GM12878 (cell line): ENCODE measurements at regions not wholly inside any gene's neighbourhood (a gene's known extent, or its start where the extent isn't known, plus 50 kb on each side); places are given as distances from the start of the nearest gene placed in this dataset.

ENCODE experiments used
- ATAC-seq: fragments of 200-7000 bp; cut with Tn5 transposase; 3 replicates; pipeline ENCODE4 v1.9.1; 2020; ENCODE audit warnings: mild to moderate bottlenecking, moderate library complexity
- BruUV-seq: library from RNA; stranded (reverse); fragments of 400-500 nt; replicated peaks from 2 replicates; lab custom pipeline; 2021; lab: Mats Ljungman, UMichigan
- CTCF ChIA-PET: fragments of 300-600 bp; sonication (Branson Sonifier 250); formaldehyde crosslinking; extraction: SDS; loops from one replicate; lab custom pipeline; 2021; ENCODE audit warnings: inconsistent platforms; lab: Yijun Ruan, JAX
- POLR2A ChIA-PET: fragments of 350-600 bp; formaldehyde crosslinking; extraction: SDS; loops from one replicate; lab custom pipeline; 2021; ENCODE audit warnings: inconsistent platforms; lab: Charles Lee
- RAD21 ChIA-PET: fragments of 300-600 bp; sonication (Branson Sonifier 250); formaldehyde crosslinking; loops from one replicate; lab custom pipeline; 2023; ENCODE audit warnings: antibody characterized with exemption; ENCODE audit not compliant: unreplicated experiment; lab: Charles Lee
- SMC1A ChIA-PET: fragments of 300-600 bp; sonication (Branson Sonifier 250); formaldehyde crosslinking; loops from one replicate; lab custom pipeline; 2023; ENCODE audit not compliant: unreplicated experiment, uncharacterized antibody; lab: Charles Lee
- DNase-seq: peaks from one replicate; pipeline ENCODE4 v3.0.0-alpha.2; 2011; ENCODE audit warnings: low read depth, low spot score
- FAIRE-seq: peaks from 3 replicates; lab custom pipeline; 2011; peaks lifted over from hg19 to GRCh38; lab: Jason Lieb, UNC
- H2AFZ ChIP-seq: 2 replicates; pipeline ENCODE4 v1.6.0; 2011; ENCODE audit warnings: low read depth, low read length, control low read depth; ENCODE audit not compliant: control insufficient read depth
- H3K27ac ChIP-seq: 2 replicates; pipeline ENCODE4 v1.5.1; 2011; ENCODE audit warnings: control low read depth; ENCODE audit not compliant: control insufficient read depth, insufficient read depth
- H3K27me3 ChIP-seq, 2 experiments: replicated peaks in 1 of 2; 2 replicates each; pipeline versions ENCODE4 v1.6.0 to v1.6.1; 2011; ENCODE audit warnings: low read length in 1 of 2; ENCODE audit not compliant: control insufficient read depth in 2 of 2, insufficient read depth in 2 of 2
- H3K36me3 ChIP-seq, 2 experiments: 2 replicates each; pipeline ENCODE4 v1.5.1; 2011; ENCODE audit warnings: low read length in 1 of 2; ENCODE audit not compliant: control insufficient read depth in 2 of 2, insufficient read depth in 2 of 2
- H3K4me1 ChIP-seq: 2 replicates; pipeline ENCODE4 v1.6.1; 2011; ENCODE audit warnings: mild to moderate bottlenecking, low read length, moderate library complexity, mixed read lengths; ENCODE audit not compliant: control insufficient read depth, insufficient read depth
- H3K4me2 ChIP-seq: 2 replicates; pipeline ENCODE4 v1.6.0; 2011; ENCODE audit warnings: control low read depth; ENCODE audit not compliant: control insufficient read depth, insufficient read depth
- H3K4me3 ChIP-seq: fragments of 200-600 bp; sonication (generic); 2 replicates; pipeline ENCODE4 v1.5.1; 2016
- H3K79me2 ChIP-seq: 2 replicates; pipeline ENCODE4 v1.6.0; 2011; ENCODE audit warnings: low read length; ENCODE audit not compliant: control insufficient read depth, insufficient read depth
- H3K9ac ChIP-seq: 2 replicates; pipeline ENCODE4 v1.8.0; 2011; ENCODE audit warnings: low read length, control low read depth, mixed read lengths; ENCODE audit not compliant: control insufficient read depth, insufficient read depth
- H3K9me3 ChIP-seq: replicated peaks from 3 replicates; pipeline ENCODE4 v1.5.1; 2011; ENCODE audit warnings: mild to moderate bottlenecking, low read length; ENCODE audit not compliant: control insufficient read depth, insufficient read depth
- H4K20me1 ChIP-seq: 2 replicates; pipeline ENCODE4 v1.6.0; 2011; ENCODE audit not compliant: control insufficient read depth, insufficient read depth
- ASH2L ChIP-seq: fragments of 300-600, 200-600 bp; sonication (generic); IDR thresholded peaks from 2 replicates; pipeline ENCODE4 v1.6.1; 2017; ENCODE audit warnings: low read depth, mild to moderate bottlenecking, borderline replicate concordance
- BHLHE40 ChIP-seq, 2 experiments: fragments of 450-650 bp in 1 of 2; IDR thresholded peaks; 2 replicates each; pipeline ENCODE4 v1.6.1; 2011 to 2017; ENCODE audit warnings: low read depth in 2 of 2, borderline replicate concordance in 1 of 2, improper control_type of control experiment in 1 of 2, low read length in 1 of 2, mild to moderate bottlenecking in 1 of 2
- FOS ChIP-seq: IDR thresholded peaks from 3 replicates; pipeline ENCODE4 v1.6.1; 2011; ENCODE audit warnings: borderline replicate concordance; ENCODE audit not compliant: insufficient read length; ENCODE audit errors: extremely low read depth
- IRF4 ChIP-seq: IDR thresholded peaks from 2 replicates; pipeline ENCODE4 v1.6.1; 2011; ENCODE audit warnings: low read depth, low read length
- JUNB ChIP-seq: IDR thresholded peaks from 2 replicates; pipeline ENCODE4 v1.6.1; 2016; ENCODE audit warnings: antibody characterized with exemption, mild to moderate bottlenecking
- NR2F1 ChIP-seq: fragments of 450-650 bp; conservative IDR thresholded peaks from 2 replicates; pipeline ENCODE4 v1.6.1; 2017; ENCODE audit warnings: mild to moderate bottlenecking
- PKNOX1 ChIP-seq: fragments of 450-650 bp; IDR thresholded peaks from 2 replicates; pipeline ENCODE4 v1.6.1; 2016; ENCODE audit warnings: mild to moderate bottlenecking
- PML ChIP-seq: IDR thresholded peaks from 2 replicates; pipeline ENCODE4 v1.6.1; 2012; ENCODE audit warnings: low read length, inconsistent platforms
- RUNX3 ChIP-seq: IDR thresholded peaks from 2 replicates; pipeline ENCODE4 v1.6.1; 2012; ENCODE audit warnings: low read length, inconsistent platforms
- SPI1 ChIP-seq: IDR thresholded peaks from 2 replicates; pipeline ENCODE4 v1.6.1; 2011; ENCODE audit warnings: low read depth, mild to moderate bottlenecking, low read length, moderate library complexity, borderline replicate concordance; ENCODE audit not compliant: insufficient read depth
- TAF1 ChIP-seq: IDR thresholded peaks from 2 replicates; pipeline ENCODE4 v1.6.1; 2011; ENCODE audit warnings: mild to moderate bottlenecking, low read depth, low read length, borderline replicate concordance
- ZNF687 ChIP-seq: fragments of 450-650 bp; IDR thresholded peaks from 2 replicates; pipeline ENCODE4 v1.6.1; 2017; ENCODE audit warnings: mild to moderate bottlenecking, moderate library complexity
- ZSCAN29 ChIP-seq: fragments of 450-650 bp; IDR thresholded peaks from 2 replicates; pipeline ENCODE4 v1.6.1; 2017; ENCODE audit warnings: mild to moderate bottlenecking, moderate library complexity
- WGBS: methylation state at CpG from one replicate; pipeline ENCODE4 v1.1.6; 2016; ENCODE audit warnings: low lambda C conversion rate; ENCODE audit not compliant: insufficient replicate concordance, insufficient coverage; ENCODE audit errors: missing lambda C conversion rate; 5-methylcytosine and 5-hydroxymethylcytosine counted together
- in situ Hi-C: fragments of 300-500 bp; cut with MboI; formaldehyde crosslinking; loops from 9 replicates; pipeline ENCODE4 v1.14.3; 2018; ENCODE audit warnings: mixed read lengths
- intact Hi-C: fragments of 100-400 bp; cut with micrococcal nuclease; formaldehyde crosslinking; loops from one replicate; pipeline ENCODE4 v1.14.2; 2022; ENCODE audit not compliant: unreplicated experiment

- no peak for FAIRE-seq
- 0% methylated on average over 1 of the region's 1 CpG for WGBS
- H2AFZ ChIP-seq, result no peak overlapping the region
Observed at GRCh38 chr1:79271759-79272158, 265.2 kb upstream of the ADGRL4 start.

More at GRCh38 chr1:79271759-79272158, 265.2 kb upstream of the ADGRL4 start:
- Histone ChIP-seq H3K9me3 (no peaks in the 10 kb centered on the region), H3K79me2 (no peaks in the 10 kb centered on the region), H3K4me1 (no peaks in the 10 kb centered on the region), H3K4me3 (no peak overlapping the region), H3K27me3 (no peaks in the 10 kb centered on the region; a peak in 1 of 4 replicates), H3K27ac (no peak overlapping the region), H3K36me3 (no peaks in the 10 kb centered on the region), H4K20me1 (no peaks in the 10 kb centered on the region), H3K9ac (no peak overlapping the region), H3K4me2 (no peak overlapping the region)
- no peak for ATAC-seq
- in situ Hi-C loops (no loop called here), intact Hi-C loops (no loop called here)
- ChIA-PET POLR2A (no interaction called here), RAD21 (no interaction called here), CTCF (no interaction called here), SMC1A (no interaction called here)
- BruUV-seq, result no TSS peak
- no peak for DNase-seq
- TF ChIP-seq PML (no peak), TAF1 (no peak), JUNB (no peak), IRF4 (no peak), FOS (no peak), ASH2L (no peak), SPI1 (no peak), ZNF687 (no peak), BHLHE40 (IDR thresholded peaks at IDR 0.05; ENCODE audit: borderline replicate concordance in 1 of 2, low read depth in 2 of 2, low read length in 1 of 2) (no peak), RUNX3 (no peak), PKNOX1 (no peak), NR2F1 (no peak), ZSCAN29 (no peak)
